Ramos (cell line): ENCODE measurements at regions not wholly inside any gene's neighbourhood (a gene's known extent, or its start where the extent isn't known, plus 50 kb on each side); places are given as distances from the start of the nearest gene placed in this dataset.
"Not testable (repeated sequence)": the region's sequence is repeated elsewhere in the genome, so short reads cannot be mapped to it uniquely, and the experiment has no call there.

Experiments used
- in situ Hi-C: fragments of 300-500 bp; cut with MboI; formaldehyde crosslinking; loops from one replicate; pipeline ENCODE4 v1.14.3; 2022; ENCODE audit warnings: low sequenced_read_pairs; ENCODE audit not compliant: unreplicated experiment

GRCh38 chr2:83993873-83994632, 465.0 kb downstream of the SUCLG1 start:
- in situ Hi-C loops = no loop called here

- in situ Hi-C loops = no loop called here
These were observed 467.1 kb downstream of the SUCLG1 start for GRCh38 chr2:83991992-83992391.

GRCh38 chr2:83990636-83991035, 468.4 kb downstream of the SUCLG1 start:
- in situ Hi-C loops = no loop called here

GRCh38 chr2:83976628-83977027, 482.5 kb downstream of the SUCLG1 start:
- in situ Hi-C loops = not testable (repeated sequence)

GRCh38 chr2:83972128-83972527, 487.0 kb downstream of the SUCLG1 start:
- in situ Hi-C loops = no loop called here

GRCh38 chr2:83971547-83971946, 487.5 kb downstream of the SUCLG1 start:
- in situ Hi-C loops = no loop called here

- in situ Hi-C loops = no loop called here
These were observed 488.7 kb downstream of the SUCLG1 start for GRCh38 chr2:83970217-83970929.

GRCh38 chr2:83969085-83969484, 490.0 kb downstream of the SUCLG1 start:
- in situ Hi-C loops = no loop called here

GRCh38 chr2:83967854-83968253, 491.2 kb downstream of the SUCLG1 start:
- in situ Hi-C loops = no loop called here

GRCh38 chr2:83966946-83967345, 492.1 kb downstream of the SUCLG1 start:
- in situ Hi-C loops = not testable (repeated sequence)

GRCh38 chr2:83961512-83961911, 497.6 kb downstream of the SUCLG1 start:
- in situ Hi-C loops = no loop called here

- in situ Hi-C loops = no loop called here
These were observed 498.7 kb downstream of the SUCLG1 start for GRCh38 chr2:83960371-83960770.

- in situ Hi-C loops = no loop called here
These were observed 499.8 kb downstream of the SUCLG1 start for GRCh38 chr2:83959266-83959665.

GRCh38 chr2:83956991-83957390, 502.1 kb downstream of the SUCLG1 start:
- in situ Hi-C loops = no loop called here

GRCh38 chr2:83953697-83954096, 505.4 kb downstream of the SUCLG1 start:
- in situ Hi-C loops = no loop called here

GRCh38 chr2:83951378-83951947, 507.6 kb downstream of the SUCLG1 start:
- in situ Hi-C loops = no loop called here

GRCh38 chr2:83949361-83949760, 509.7 kb downstream of the SUCLG1 start:
- in situ Hi-C loops = no loop called here

- in situ Hi-C loops = no loop called here
These were observed 514.9 kb downstream of the SUCLG1 start for GRCh38 chr2:83944191-83944590.

GRCh38 chr2:83943265-83943664, 515.8 kb downstream of the SUCLG1 start:
- in situ Hi-C loops = no loop called here

GRCh38 chr2:83941886-83942285, 517.2 kb downstream of the SUCLG1 start:
- in situ Hi-C loops = no loop called here

- in situ Hi-C loops = no loop called here
These were observed 525.3 kb downstream of the SUCLG1 start for GRCh38 chr2:83933749-83934148.
